GM12892 (cell line): ENCODE measurements at regions not wholly inside any gene's neighbourhood (a gene's known extent, or its start where the extent isn't known, plus 50 kb on each side); places are given as distances from the start of the nearest gene placed in this dataset.

Experiments used
- DNase-seq: peaks from one replicate; pipeline ENCODE4 v3.0.0; 2011; ENCODE audit not compliant: insufficient read length
- FAIRE-seq: peaks from 2 replicates; lab custom pipeline; 2011; peaks lifted over from hg19 to GRCh38; lab: Jason Lieb, UNC
- POLR2A ChIP-seq: IDR thresholded peaks from 2 replicates; pipeline ENCODE4 v1.6.1; 2011; ENCODE audit warnings: low read depth, low read length, control low read depth
- POLR2AphosphoS5 ChIP-seq: IDR thresholded peaks from 2 replicates; pipeline ENCODE4 v1.6.1; 2011; ENCODE audit warnings: low read depth, low read length, control low read depth
- TAF1 ChIP-seq: IDR thresholded peaks from 2 replicates; pipeline ENCODE4 v1.6.1; 2011; ENCODE audit warnings: low read depth, mild to moderate bottlenecking, control low read depth, low read length, borderline replicate concordance

- DNase-seq: no peak
- TF ChIP-seq TAF1 (no peak), POLR2A (no peak), POLR2AphosphoS5 (no peak)
- no peak for FAIRE-seq
Measured at GRCh38 chr1:5650283-5651026, 341.8 kb downstream of the NPHP4 start.

GRCh38 chr1:5649795-5650194, 342.4 kb downstream of the NPHP4 start:
- TF ChIP-seq TAF1: no peak
- no peak for TF ChIP-seq POLR2AphosphoS5
- no peak for TF ChIP-seq POLR2A
- no peak for FAIRE-seq
- DNase-seq: no peak

- TF ChIP-seq TAF1 (no peak), POLR2AphosphoS5 (no peak), POLR2A (no peak)
- FAIRE-seq (no peak), DNase-seq (no peak)
Measured at GRCh38 chr1:5649166-5649551, 343.1 kb downstream of the NPHP4 start.

DNA sequence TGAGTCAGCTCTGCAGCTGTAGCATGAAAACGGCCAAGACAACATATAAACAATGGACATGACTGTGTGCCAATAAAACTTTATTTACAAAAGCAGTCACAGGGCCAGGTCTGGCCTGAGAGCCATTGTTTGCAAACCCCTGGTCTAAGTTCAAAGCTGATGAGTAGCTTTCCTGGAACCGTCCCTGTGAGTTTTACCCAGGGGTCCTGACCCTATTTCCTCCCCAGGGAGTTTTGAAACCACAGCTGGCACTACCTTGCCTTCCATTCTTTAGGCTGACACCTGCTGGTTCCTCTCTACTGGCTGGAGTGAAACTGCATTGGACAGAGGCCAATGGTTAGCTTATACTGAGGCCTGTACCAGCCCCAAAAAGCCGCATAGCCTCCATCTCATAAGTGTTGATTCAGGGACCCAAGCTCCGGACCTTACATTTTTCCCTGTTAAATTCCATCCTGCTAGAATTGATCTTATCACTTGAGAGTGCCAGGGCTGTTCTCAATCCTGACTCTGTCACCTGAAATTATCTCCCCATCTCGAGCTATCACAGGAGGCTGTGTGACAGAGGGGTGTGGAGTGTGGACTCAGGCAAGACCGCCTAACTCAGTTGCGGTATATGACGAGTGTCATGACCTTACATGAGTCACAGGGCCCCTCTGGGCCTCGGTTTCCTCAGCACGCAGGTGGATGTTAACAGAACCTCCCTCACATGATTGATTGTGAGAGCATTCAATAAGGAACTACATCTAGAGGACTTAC, 343.6 kb downstream of the NPHP4 start:
- TF ChIP-seq POLR2AphosphoS5: no peak
- no peak for TF ChIP-seq POLR2A
- TF ChIP-seq TAF1: no peak
- FAIRE-seq (no peak), DNase-seq (no peak)

DNA sequence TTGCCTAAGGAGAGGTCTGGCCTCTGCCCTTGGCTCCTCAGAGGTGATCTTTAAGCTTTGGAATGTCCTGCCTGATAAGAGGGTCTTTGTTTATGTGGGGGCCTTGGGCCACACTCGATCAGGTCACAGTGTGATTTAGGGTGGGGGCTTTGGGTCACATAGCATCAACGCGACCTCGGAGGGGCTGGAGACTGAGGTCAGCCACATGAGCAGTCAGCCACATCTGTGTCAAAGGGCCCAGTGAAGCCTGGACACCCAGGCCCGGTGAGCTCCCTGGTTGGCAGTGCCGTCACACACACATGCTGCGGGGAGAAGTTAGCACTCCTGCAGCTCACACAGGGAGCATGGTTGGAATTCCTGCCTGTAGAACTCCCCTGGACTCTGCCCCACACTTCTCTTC, 345.0 kb downstream of the NPHP4 start:
- no peak for DNase-seq
- TF ChIP-seq TAF1 (no peak), POLR2A (no peak), POLR2AphosphoS5 (no peak)
- no peak for FAIRE-seq

DNA sequence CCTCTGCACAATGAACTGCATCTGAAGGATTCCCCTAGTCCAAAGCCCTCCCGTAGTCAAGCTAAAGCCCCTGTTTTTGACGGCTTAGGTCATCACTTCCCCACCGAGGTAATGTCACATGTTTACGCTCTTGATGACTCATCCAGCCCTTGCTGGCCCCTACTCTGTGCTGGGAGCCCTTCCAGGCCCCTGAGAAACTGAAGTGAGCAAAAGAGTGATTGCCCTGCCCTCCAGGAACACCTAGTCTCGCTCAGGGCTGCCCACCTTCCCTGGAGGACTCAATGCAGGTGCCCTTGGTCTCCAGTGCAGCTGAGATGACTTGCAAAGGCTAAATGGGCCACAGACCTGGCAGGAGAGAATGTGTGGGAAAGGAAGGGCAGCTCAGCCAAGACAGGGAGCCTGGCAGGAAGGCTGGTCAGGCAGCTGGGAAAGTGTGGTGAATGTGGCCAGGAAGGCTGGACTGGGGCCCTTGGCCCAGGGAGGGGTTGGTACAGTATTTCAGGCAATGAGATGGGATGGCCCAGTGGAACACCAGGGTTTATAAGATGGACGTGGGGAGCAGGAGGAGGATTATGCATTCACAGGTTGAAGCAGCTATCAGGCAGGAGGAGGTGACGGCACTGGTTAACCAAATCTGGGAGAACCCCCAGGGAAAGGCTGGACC, 345.6 kb downstream of the NPHP4 start:
- no peak for FAIRE-seq
- DNase-seq: no peak
- TF ChIP-seq TAF1: no peak
- no peak for TF ChIP-seq POLR2A
- no peak for TF ChIP-seq POLR2AphosphoS5

DNA sequence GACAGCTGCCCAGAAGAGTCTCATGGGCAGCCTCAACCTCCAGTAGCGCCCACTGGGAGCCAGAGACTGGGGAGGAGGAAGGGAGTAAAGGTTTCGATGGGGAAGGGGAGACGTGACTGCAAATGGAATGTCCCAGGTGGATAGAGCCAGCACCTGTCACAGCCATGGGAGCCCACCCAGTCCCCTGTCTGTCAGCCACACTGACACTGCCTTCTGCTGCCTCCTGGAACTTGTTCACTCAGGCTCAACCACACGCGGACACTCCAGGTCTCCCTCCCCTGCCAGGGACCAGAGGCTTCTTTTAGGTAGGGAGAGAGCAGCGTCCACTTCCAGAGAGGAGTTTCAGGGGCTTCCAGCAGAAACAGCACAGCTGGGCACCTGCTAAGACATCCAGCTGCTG, 346.3 kb downstream of the NPHP4 start:
- no peak for FAIRE-seq
- no peak for DNase-seq
- TF ChIP-seq POLR2A (no peak), POLR2AphosphoS5 (no peak), TAF1 (no peak)

- DNase-seq: no peak
- no peak for TF ChIP-seq POLR2A
- no peak for TF ChIP-seq POLR2AphosphoS5
- no peak for TF ChIP-seq TAF1
- FAIRE-seq: no peak
Measured at GRCh38 chr1:5645135-5645399, 347.2 kb downstream of the NPHP4 start.

GRCh38 chr1:5644281-5645134, 347.7 kb downstream of the NPHP4 start:
- DNase-seq (no peak), FAIRE-seq (no peak)
- TF ChIP-seq POLR2AphosphoS5 (no peak), POLR2A (no peak), TAF1 (no peak)

DNA sequence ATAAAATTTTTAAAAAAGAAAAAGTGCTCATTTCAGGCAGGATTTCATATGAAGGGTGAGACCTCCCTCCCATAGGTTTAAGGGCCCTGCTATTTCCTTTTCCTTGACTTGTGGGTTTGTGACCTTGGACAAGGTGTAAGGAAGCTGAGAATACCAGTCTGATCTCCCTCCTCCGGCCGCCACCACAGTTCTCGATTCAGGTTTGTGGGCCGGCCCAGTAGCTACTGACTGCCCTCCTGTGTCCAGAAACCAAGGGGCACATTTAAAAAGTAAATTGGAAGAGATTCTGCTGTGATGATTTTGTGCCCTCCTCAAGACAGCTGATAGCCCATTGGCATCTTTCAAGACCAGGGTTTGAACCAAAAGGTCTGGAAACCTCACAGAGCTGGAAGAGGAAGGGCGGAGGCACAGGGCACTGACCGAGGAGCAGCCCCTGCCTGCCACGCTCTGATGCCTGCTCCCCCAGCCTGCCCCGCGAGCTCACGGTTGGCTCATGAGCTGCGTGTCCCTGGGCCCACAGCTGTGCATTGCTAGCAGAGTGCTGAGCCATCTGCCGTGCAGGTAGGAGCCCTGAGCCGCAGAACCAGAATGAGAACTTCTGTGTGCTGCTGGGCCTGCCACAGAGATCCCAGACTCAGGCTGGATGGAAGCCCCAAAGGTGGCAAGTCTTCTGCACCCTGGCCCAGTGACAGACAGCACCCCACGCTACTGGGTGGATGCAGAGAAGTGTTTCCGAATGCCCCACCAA, 348.7 kb downstream of the NPHP4 start:
- DNase-seq (no peak), FAIRE-seq (no peak)
- no peak for TF ChIP-seq POLR2A
- TF ChIP-seq TAF1: no peak
- no peak for TF ChIP-seq POLR2AphosphoS5

- FAIRE-seq (no peak), DNase-seq (no peak)
Measured at GRCh38 chr1:5640845-5641244, 351.4 kb downstream of the NPHP4 start.

More at GRCh38 chr1:5640845-5641244, 351.4 kb downstream of the NPHP4 start:
- TF ChIP-seq TAF1: no peak
- no peak for TF ChIP-seq POLR2AphosphoS5
- no peak for TF ChIP-seq POLR2A
